ENCODE measurements at regions not wholly inside any gene's neighbourhood (a gene's known extent, or its start where the extent isn't known, plus 50 kb on each side); places are given as distances from the start of the nearest gene placed in this dataset.

- TF ChIP-seq CTCF (IDR thresholded peaks at IDR 0.05), result no peak
- no peak for TF ChIP-seq POLR2A (IDR thresholded peaks at IDR 0.05)
These were observed 941.8 kb upstream of the POT1 start for GRCh38 chr7:125871431-125871830.

Measured in thyroid gland (tissue), 4 donors.